BLaER1 treated with 17β-estradiol and CSF1 and Interleukin-3, amounts not matched to agents 10 nM and 100 nM (cell line): ENCODE measurements at regions not wholly inside any gene's neighbourhood (a gene's known extent, or its start where the extent isn't known, plus 50 kb on each side); places are given as distances from the start of the nearest gene placed in this dataset.

ENCODE experiments used
- H3K27ac ChIP-seq, 11 experiments: shearing (Covaris generic); formaldehyde crosslinking; 2 replicates each; pipeline ENCODE4 v1.8.1; 2022
- H3K27me3 ChIP-seq, 11 experiments: shearing (Covaris generic); formaldehyde crosslinking; 2 replicates each; pipeline ENCODE4 v1.8.1; 2022
- H3K36me3 ChIP-seq, 11 experiments: shearing (Covaris generic); formaldehyde crosslinking; 2 replicates each; pipeline ENCODE4 v1.8.1; 2022
- H3K4me1 ChIP-seq, 10 experiments: shearing (Covaris generic); formaldehyde crosslinking; 2 replicates each; pipeline ENCODE4 v1.8.1; 2022
- H3K4me2 ChIP-seq, 11 experiments: shearing (Covaris generic); formaldehyde crosslinking; 2 replicates each; pipeline ENCODE4 v1.8.1; 2022
- H3K4me3 ChIP-seq, 10 experiments: shearing (Covaris generic); formaldehyde crosslinking; 2 replicates each; pipeline ENCODE4 v1.8.1; 2022
- H3K9ac ChIP-seq, 11 experiments: shearing (Covaris generic); formaldehyde crosslinking; 2 replicates each; pipeline ENCODE4 v1.8.1; 2022
- H3K9me3 ChIP-seq, 11 experiments: shearing (Covaris generic); formaldehyde crosslinking; replicated peaks in 1 of 11; 2 replicates each; pipeline ENCODE4 v1.8.1; 2022
- H4K20me1 ChIP-seq, 11 experiments: shearing (Covaris generic); formaldehyde crosslinking; 2 replicates each; pipeline ENCODE4 v1.8.1; 2022
- Cebpa-rat ChIP-seq, 11 experiments: shearing (Covaris generic); IDR thresholded peaks; 2 replicates each; pipeline ENCODE4 v1.8.1; 2022

GRCh38 chr10:76738991-76739390 lies 898.6 kb downstream of the KCNMA1 start:
- no peak overlapping the region for H3K4me3 ChIP-seq
- no peaks in the 10 kb centered on the region for H4K20me1 ChIP-seq
- peaks cover 0 to 9% (median 6%) of the 10 kb centered on the region in 10 experiments; a peak in 9 of 20 replicates for H3K4me1 ChIP-seq
- H3K9me3 ChIP-seq: no peaks in the 10 kb centered on the region
- H3K9ac ChIP-seq: no peak overlapping the region
- no peak for TF ChIP-seq Cebpa-rat (IDR thresholded peaks at IDR 0.05)
- no peaks in the 10 kb centered on the region for H3K27me3 ChIP-seq
- H3K4me2 ChIP-seq: no peak overlapping the region
- no peaks in the 10 kb centered on the region for H3K36me3 ChIP-seq
- no peak overlapping the region for H3K27ac ChIP-seq

- Histone ChIP-seq H3K27ac (no peak overlapping the region), H3K4me3 (no peak overlapping the region), H3K27me3 (no peaks in the 10 kb centered on the region), H3K4me2 (peak overlapping the region in 6 of 11 experiments; percentile 9 to 51 (median 18); a peak in 3 of 22 replicates), H3K9ac (no peak overlapping the region), H3K4me1 (peaks cover 0 to 12% (median 6%) of the 10 kb centered on the region in 10 experiments; a peak in 10 of 20 replicates), H4K20me1 (no peaks in the 10 kb centered on the region), H3K36me3 (no peaks in the 10 kb centered on the region), H3K9me3 (peaks cover 0 to 9% (median under 1%) of the 10 kb centered on the region in 11 experiments; a peak in 6 of 22 replicates)
- TF ChIP-seq Cebpa-rat (IDR thresholded peaks at IDR 0.05): no peak
Observed at GRCh38 chr10:76736815-76737618, 900.6 kb downstream of the KCNMA1 start.

GRCh38 chr10:76736392-76736791 lies 901.2 kb downstream of the KCNMA1 start:
- peaks cover 0 to 12% (median 6%) of the 10 kb centered on the region in 10 experiments; a peak in 10 of 20 replicates for H3K4me1 ChIP-seq
- H3K27me3 ChIP-seq: no peaks in the 10 kb centered on the region
- no peak overlapping the region for H3K27ac ChIP-seq
- peak overlapping the region in 9 of 11 experiments; percentile 9 to 51 (median 18); a peak in 6 of 22 replicates for H3K4me2 ChIP-seq
- no peak for TF ChIP-seq Cebpa-rat (IDR thresholded peaks at IDR 0.05)
- H3K4me3 ChIP-seq: no peak overlapping the region
- H4K20me1 ChIP-seq: no peaks in the 10 kb centered on the region
- H3K9ac ChIP-seq: no peak overlapping the region
- H3K9me3 ChIP-seq: peaks cover 2 to 15% (median 7%) of the 10 kb centered on the region in 11 experiments; a peak in 20 of 22 replicates
- no peaks in the 10 kb centered on the region for H3K36me3 ChIP-seq

- Histone ChIP-seq H3K4me1 (peaks cover 0 to 12% (median 6%) of the 10 kb centered on the region in 10 experiments; a peak in 10 of 20 replicates), H3K4me2 (peak overlapping the region in 1 of 11 experiments; percentile 51; a peak in 2 of 22 replicates), H3K36me3 (no peaks in the 10 kb centered on the region), H3K27ac (no peak overlapping the region), H3K9ac (no peak overlapping the region), H4K20me1 (no peaks in the 10 kb centered on the region), H3K4me3 (no peak overlapping the region), H3K27me3 (no peaks in the 10 kb centered on the region), H3K9me3 (peaks cover 7 to 21% (median 12%) of the 10 kb centered on the region in 11 experiments; a peak in 20 of 22 replicates)
- TF ChIP-seq Cebpa-rat (IDR thresholded peaks at IDR 0.05): no peak
Observed at GRCh38 chr10:76735866-76736265, 901.7 kb downstream of the KCNMA1 start.

- Histone ChIP-seq H3K27ac (no peak overlapping the region), H3K4me3 (no peak overlapping the region), H3K4me2 (0 out of 22 replicates have a peak overlapping the region, but pooled peaks of 1 of the 11 experiments have one; percentile 38), H3K9me3 (peaks cover 8 to 24% (median 17%) of the 10 kb centered on the region in 11 experiments; a peak in 20 of 22 replicates), H4K20me1 (no peaks in the 10 kb centered on the region), H3K36me3 (no peaks in the 10 kb centered on the region), H3K4me1 (peaks cover 0 to 12% (median 6%) of the 10 kb centered on the region in 10 experiments; a peak in 10 of 20 replicates), H3K9ac (no peak overlapping the region), H3K27me3 (no peaks in the 10 kb centered on the region)
- no peak for TF ChIP-seq Cebpa-rat (IDR thresholded peaks at IDR 0.05)
Observed at GRCh38 chr10:76733441-76733936, 904.1 kb downstream of the KCNMA1 start.

- H3K4me3 ChIP-seq: no peak overlapping the region
- no peaks in the 10 kb centered on the region for H3K36me3 ChIP-seq
- peaks cover 0 to 12% (median 6%) of the 10 kb centered on the region in 10 experiments; a peak in 10 of 20 replicates for H3K4me1 ChIP-seq
- no peaks in the 10 kb centered on the region for H4K20me1 ChIP-seq
- H3K4me2 ChIP-seq: no peak overlapping the region
- no peak overlapping the region for H3K9ac ChIP-seq
- no peak for TF ChIP-seq Cebpa-rat (IDR thresholded peaks at IDR 0.05)
- H3K27ac ChIP-seq: no peak overlapping the region
- no peaks in the 10 kb centered on the region for H3K27me3 ChIP-seq
- H3K9me3 ChIP-seq: peaks cover 8 to 24% (median 17%) of the 10 kb centered on the region in 11 experiments; a peak in 20 of 22 replicates
Observed at GRCh38 chr10:76732306-76732705, 905.3 kb downstream of the KCNMA1 start.

- no peaks in the 10 kb centered on the region for H3K27me3 ChIP-seq
- H3K9ac ChIP-seq: no peak overlapping the region
- H3K9me3 ChIP-seq: peaks cover 8 to 24% (median 17%) of the 10 kb centered on the region in 11 experiments; a peak in 20 of 22 replicates
- H3K27ac ChIP-seq: no peak overlapping the region
- H3K4me2 ChIP-seq: no peak overlapping the region
- H4K20me1 ChIP-seq: no peaks in the 10 kb centered on the region
- H3K4me1 ChIP-seq: peaks cover 0 to 9% (median 0%) of the 10 kb centered on the region in 10 experiments; a peak in 1 of 20 replicates
- no peak for TF ChIP-seq Cebpa-rat (IDR thresholded peaks at IDR 0.05)
- H3K36me3 ChIP-seq: no peaks in the 10 kb centered on the region
- no peak overlapping the region for H3K4me3 ChIP-seq
Observed at GRCh38 chr10:76729841-76730487, 907.6 kb downstream of the KCNMA1 start.

GRCh38 chr10:76729346-76729745 lies 908.3 kb downstream of the KCNMA1 start:
- H3K36me3 ChIP-seq: no peaks in the 10 kb centered on the region

GRCh38 chr10:76727038-76727437 lies 910.6 kb downstream of the KCNMA1 start:
- Histone ChIP-seq H3K9ac (no peak overlapping the region), H3K9me3 (peaks cover 8 to 20% (median 15%) of the 10 kb centered on the region in 11 experiments; a peak in 20 of 22 replicates), H3K4me2 (no peak overlapping the region), H4K20me1 (no peaks in the 10 kb centered on the region), H3K36me3 (no peaks in the 10 kb centered on the region), H3K27me3 (no peaks in the 10 kb centered on the region), H3K4me3 (no peak overlapping the region), H3K4me1 (no peaks in the 10 kb centered on the region), H3K27ac (no peak overlapping the region)
- no peak for TF ChIP-seq Cebpa-rat (IDR thresholded peaks at IDR 0.05)

More at GRCh38 chr10:76729346-76729745, 908.3 kb downstream of the KCNMA1 start:
- H3K4me2 ChIP-seq: no peak overlapping the region
- no peak overlapping the region for H3K4me3 ChIP-seq
- H3K27me3 ChIP-seq: no peaks in the 10 kb centered on the region
- H3K4me1 ChIP-seq: peaks cover 0 to 9% (median 0%) of the 10 kb centered on the region in 10 experiments; a peak in 1 of 20 replicates
- no peaks in the 10 kb centered on the region for H4K20me1 ChIP-seq
- H3K27ac ChIP-seq: no peak overlapping the region
- H3K9me3 ChIP-seq: peaks cover 8 to 24% (median 17%) of the 10 kb centered on the region in 11 experiments; a peak in 20 of 22 replicates
- H3K9ac ChIP-seq: no peak overlapping the region
- TF ChIP-seq Cebpa-rat (IDR thresholded peaks at IDR 0.05): no peak
